IPS-NIHi7 (cell line): ENCODE measurements at regions not wholly inside any gene's neighbourhood (a gene's known extent, or its start where the extent isn't known, plus 50 kb on each side); places are given as distances from the start of the nearest gene placed in this dataset.
"Not testable (repeated sequence)": the region's sequence is repeated elsewhere in the genome, so short reads cannot be mapped to it uniquely, and the experiment has no call there.

Experiments used
- DNase-seq: peaks from one replicate; pipeline ENCODE4 v3.0.0; 2012; ENCODE audit warnings: mixed read lengths; ENCODE audit errors: extremely low spot score

DNA sequence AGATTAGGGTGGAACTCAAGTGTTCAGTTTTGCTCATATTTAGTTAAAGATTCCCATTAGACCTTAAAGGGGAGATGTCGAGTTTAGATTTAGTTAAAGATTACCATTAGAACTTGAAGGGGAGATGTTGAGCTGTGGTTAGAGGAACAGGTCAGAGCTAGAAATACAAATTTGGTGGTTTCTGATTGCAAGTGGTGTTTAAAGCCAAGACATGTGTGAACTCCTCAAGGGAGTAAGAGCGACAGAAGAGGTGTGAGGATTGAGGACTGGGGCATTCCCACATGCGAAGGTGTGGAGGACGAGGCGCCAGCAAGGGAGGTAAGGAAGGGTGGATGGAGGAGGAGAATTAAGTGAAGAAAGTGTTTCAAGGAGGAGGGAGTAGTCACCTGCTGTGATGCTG lies 168.6 kb downstream of the IER5 start:
- no peak for DNase-seq

DNA sequence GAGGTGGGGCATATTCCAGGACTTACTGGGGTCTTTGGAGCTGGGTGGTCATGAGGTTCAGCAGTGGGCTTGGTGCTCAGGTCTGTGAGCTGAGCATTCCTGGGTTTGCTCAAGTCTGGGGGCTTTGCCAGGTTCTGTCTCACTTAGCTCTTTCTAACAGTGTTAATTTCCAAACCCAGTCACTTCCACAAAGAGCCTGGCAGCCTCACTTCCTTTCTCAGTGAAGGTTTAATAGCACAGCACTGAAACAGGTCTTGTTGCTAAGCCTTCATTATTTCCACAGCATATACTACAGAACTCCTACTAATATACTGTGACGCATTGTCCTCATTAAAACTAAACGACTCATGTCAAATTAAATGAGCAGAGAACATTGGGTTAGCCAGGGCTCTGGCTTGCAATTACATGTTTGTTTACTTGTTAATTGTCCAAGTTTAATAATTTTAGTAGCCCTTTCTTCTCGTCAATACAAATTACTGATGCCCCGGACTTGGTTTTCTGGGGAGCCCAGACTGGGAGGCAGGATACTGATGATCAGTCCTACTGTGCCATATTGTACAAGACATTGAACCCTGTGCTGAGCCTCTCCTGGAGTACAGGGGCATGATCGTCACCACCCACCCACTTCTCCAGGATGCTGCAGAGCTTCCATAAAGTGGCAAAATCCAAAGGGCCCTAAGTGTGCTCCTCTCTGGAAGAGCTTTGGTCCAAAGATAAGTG lies 170.7 kb downstream of the IER5 start:
- DNase-seq, result no peak

GRCh38 chr1:181260271-181260670 lies 171.8 kb downstream of the IER5 start:
- no peak for DNase-seq

- DNase-seq, result no peak
Measured at GRCh38 chr1:181260994-181261393, 172.5 kb downstream of the IER5 start.

- no peak for DNase-seq
Measured at GRCh38 chr1:181262069-181262468, 173.6 kb downstream of the IER5 start.

DNA sequence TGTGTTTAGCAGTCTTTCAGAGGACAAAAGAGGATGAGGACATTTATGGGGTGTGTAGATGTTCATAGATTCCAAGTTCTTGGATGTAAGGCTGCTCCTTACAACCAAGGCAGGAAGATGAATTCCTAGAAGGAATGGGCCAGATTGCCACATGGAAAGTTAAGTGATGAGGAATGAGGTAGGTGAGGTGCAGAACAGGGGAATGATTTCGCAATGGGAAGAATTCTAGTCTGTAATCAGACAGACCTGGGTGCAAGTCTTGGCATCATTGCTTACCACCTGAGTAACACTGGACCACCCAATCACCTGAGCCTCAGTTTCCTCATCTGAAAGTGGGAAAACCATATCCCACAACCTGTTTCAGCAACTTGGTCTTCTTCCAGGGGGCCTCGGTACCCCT lies 174.9 kb downstream of the IER5 start:
- DNase-seq, result no peak

DNA sequence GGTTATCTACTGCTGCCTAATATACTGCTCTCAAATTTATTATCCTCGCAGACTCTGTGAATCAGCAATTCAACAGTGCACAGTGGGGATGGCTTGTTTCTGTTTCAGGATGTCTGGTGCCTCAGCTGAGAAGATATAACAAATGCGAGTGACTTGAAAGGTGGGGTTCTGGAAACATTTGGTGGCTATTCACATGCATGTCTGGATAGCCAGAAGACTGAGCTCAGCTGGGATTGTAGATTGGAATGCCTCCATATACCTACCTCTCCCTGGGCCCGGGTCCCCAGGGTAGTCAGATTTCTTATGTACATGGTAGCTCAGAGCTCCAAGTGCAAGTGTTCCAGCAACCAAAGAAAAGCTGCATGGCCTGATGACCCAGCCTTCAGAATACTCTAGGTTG lies 176.3 kb downstream of the IER5 start:
- no peak for DNase-seq

DNA sequence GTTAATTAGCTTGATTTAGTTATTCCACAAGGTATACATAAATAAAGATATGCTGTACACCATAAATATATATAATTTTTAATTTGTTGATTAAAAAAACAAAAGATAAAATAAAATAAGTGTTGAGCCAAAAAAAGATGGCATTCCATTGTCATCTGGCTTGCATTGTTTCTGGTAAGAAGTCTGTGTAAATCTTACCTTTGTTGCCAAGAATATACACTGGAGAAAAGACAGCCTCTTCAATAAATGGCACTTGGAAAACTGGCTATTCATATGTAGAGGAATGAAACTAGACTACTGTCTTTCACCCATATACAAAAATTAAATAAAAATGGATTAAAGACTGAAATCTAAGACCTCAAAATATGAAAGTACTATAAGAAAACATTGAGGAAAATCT lies 196.5 kb downstream of the IER5 start:
- no peak for DNase-seq

DNA sequence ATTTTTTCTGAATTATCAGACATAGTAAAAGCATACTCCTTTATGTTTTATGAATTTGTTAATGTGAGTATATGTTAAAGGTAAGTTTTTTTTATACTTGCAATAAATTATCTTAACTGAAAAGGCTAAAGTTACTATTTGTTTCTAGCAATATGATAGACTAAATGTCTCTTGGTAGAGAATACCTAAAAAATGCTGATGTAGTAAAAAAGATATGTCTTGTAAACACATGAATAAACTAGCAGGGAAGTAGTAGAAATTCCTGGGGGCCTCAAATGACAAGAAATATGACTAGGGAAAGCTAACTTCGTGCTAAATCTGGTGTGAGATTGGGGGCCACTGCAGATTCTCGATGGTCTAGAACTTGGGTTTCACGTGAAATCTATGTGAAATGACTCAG lies 188.1 kb upstream of the CACNA1E start:
- no peak for DNase-seq

GRCh38 chr1:181296180-181296579 lies 187.1 kb upstream of the CACNA1E start:
- no peak for DNase-seq

DNA sequence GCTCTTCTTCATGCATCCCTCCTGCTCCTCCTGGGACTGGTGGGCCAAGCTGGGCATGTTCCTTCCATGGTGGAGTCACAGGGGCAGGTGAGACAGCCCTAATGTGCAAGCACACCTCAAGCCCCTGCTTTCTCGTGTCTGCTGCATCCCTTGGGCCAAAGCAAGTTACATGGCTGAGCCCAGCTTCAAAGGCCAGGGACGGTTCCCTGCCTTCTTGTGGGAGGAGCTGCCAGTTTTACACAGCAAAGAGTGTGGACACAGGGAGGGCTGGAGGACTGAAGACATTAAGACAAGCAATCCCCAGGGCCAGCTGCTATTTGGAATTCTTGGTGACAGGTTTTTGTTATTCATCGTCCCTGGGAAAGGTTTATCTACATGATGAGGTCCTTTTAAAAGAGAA lies 175.2 kb upstream of the CACNA1E start:
- DNase-seq, result no peak

- peak; percentile 26 for DNase-seq
Measured at GRCh38 chr1:181310560-181310959, 172.8 kb upstream of the CACNA1E start.

DNA sequence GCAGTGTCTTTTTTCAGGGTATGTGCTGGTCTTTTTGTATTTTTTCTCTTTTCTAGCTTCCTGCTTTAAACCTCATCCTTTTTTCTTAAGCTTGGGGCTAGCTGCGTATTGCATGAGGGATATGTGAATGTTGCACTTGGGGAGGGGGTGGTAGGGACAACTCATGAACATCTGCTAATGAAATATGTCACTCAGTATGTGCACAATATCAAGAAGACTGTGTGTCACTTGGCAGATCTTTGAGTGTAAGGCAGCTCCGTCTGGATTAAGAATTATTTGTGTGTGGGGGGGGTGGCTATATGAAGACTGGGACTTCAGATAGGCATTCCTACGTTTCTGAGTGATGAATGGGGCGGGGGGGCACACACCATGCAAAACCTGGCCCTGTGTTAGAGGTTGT lies 170.4 kb upstream of the CACNA1E start:
- no peak for DNase-seq

DNA sequence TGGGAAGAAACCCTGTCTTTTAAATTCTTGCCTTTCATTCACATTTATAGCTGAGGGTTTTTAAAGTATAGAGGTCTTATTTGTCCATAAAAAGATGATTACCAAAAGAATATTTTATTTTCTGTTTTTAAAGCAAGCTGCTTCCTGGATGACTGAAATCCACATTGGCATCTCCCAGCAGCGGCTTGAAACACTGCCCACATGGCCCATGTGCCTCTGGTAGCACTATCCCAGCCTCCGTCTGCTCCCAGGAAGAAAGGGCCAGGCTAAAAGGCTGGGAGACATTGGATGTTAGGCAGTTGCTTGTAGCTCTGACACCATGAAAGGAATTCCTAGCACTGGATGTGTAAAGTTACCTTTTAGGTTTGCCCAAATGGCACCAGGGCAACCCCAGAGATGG lies 169.9 kb upstream of the CACNA1E start:
- no peak for DNase-seq

GRCh38 chr1:181314010-181314409 lies 169.3 kb upstream of the CACNA1E start:
- DNase-seq, result no peak

DNA sequence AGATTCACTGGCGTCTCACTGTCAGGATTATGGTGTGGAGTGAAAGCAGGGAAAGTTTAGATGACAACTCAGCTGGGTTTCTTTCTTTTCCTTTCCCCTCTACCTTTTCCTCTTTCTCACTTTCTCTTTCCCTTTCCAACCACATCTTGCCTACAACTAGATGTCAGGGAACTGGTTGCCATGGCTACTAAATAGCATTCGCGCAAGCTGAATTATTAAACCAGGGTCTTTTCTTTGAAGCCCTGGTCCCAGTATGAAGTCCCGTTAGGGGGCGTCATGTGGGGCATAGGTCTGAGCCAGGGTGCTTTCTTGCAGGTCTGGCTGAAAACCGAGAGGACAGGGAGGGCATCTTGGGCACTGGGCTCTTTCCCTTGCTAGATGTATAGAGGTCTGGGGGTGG lies 168.4 kb upstream of the CACNA1E start:
- no peak for DNase-seq

DNA sequence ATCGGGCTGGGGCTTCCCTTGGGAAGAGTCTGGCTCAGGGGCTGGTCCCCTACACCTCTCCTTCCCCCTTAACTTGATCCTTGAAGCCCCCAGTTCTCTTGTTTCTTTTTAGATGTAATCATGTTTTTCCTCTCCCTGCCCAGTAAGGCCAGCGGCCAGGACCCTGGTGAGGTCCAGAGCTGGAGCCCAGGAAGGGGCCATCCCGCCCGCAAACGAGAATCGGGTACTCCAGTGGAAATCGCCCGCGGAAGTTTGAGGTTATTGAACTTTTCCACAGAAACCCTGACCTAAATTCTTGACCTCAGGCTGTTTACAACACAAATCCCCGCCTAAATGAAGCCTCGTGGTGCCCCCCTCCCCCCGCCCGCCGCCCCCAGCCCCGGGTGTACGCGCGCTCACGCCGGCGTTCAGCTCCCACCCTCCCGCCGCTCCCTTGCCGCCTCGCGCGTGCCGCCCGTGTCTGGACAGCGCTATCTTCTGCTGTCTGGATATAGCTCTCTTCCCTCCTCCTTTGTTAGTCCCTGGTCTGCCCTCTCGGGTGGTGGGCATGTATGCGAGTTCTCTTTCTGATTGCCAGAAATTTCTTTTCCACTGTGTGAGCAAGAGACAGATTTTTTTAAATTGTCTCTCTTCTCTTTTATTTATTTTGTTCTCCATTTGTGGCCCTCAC lies 165.9 kb upstream of the CACNA1E start:
- no peak for DNase-seq

- DNase-seq, result peak; percentile 59
Measured at GRCh38 chr1:181318022-181318857, 165.1 kb upstream of the CACNA1E start.

DNA sequence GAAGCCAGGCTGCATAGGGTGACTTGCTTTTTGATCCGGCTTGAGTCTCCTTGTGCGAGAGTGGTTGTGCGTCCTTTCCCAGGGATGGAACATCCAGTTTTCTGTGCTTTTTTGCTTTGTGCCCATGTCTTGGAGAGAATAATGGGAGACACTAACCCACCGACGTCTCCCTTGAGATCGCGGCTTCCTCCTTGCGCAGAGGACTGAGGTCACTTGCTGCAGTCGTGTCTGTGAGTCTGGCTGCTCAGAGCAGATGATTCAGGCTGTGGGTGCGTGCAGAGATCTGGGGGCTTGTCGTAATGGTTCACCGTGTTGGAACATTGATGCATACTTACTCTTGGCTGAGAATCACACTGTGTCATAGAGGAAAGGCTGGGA lies 164.5 kb upstream of the CACNA1E start:
- DNase-seq, result no peak

GRCh38 chr1:181319907-181320306 lies 163.4 kb upstream of the CACNA1E start:
- no peak for DNase-seq

GRCh38 chr1:181324797-181325616 lies 158.3 kb upstream of the CACNA1E start:
- peak; percentile 41 for DNase-seq

DNA sequence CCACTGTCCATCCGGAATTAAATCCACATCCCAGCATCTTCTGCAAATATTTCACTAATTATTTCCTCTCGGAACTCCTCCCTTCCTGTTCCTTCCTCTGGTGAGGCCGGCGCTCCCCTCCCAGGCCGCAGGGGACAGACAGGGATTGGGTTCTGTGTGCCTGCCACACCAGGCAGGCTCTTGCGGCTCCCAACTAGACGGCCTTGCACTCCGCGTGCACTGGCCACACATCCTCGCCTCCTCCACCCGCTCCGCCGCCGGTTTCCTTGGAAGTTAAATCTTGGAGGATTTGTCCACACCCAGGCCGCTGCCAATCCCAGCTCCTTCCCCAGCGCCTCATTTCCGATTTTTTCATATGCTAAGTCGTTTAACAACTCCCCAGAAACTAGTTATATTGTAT lies 157.6 kb upstream of the CACNA1E start:
- not testable (repeated sequence) for DNase-seq
